OCI-LY7 (cell line): ENCODE measurements at regions not wholly inside any gene's neighbourhood (a gene's known extent, or its start where the extent isn't known, plus 50 kb on each side); places are given as distances from the start of the nearest gene placed in this dataset.

Experiments
- BruUV-seq: library from RNA; stranded (reverse); fragments of 400-500 nt; replicated peaks from 2 replicates; lab custom pipeline; 2021; lab: Mats Ljungman, UMichigan
- CTCF ChIA-PET: fragments of 300-600 bp; sonication (Branson Sonifier 250); formaldehyde crosslinking; loops from one replicate; lab custom pipeline; 2022; ENCODE audit warnings: antibody characterized with exemption; ENCODE audit not compliant: unreplicated experiment; lab: Charles Lee
- POLR2A ChIA-PET: fragments of 300-600 bp; sonication (Branson Sonifier 250); formaldehyde crosslinking; loops from one replicate; lab custom pipeline; 2022; ENCODE audit warnings: antibody characterized with exemption; lab: Charles Lee
- DNase-seq: peaks from one replicate; pipeline ENCODE4 v3.0.0-alpha.2; 2015; ENCODE audit warnings: low spot score
- H2AFZ ChIP-seq: fragments of 200-600 bp; sonication (generic), shearing (Covaris generic); 2 replicates; pipeline ENCODE4 v1.6.1; 2014; ENCODE audit warnings: mild to moderate bottlenecking, antibody characterized with exemption, low read length, moderate library complexity
- H3K27ac ChIP-seq: fragments of 200-600 bp; sonication (generic); 2 replicates; pipeline ENCODE4 v1.5.1; 2014; ENCODE audit warnings: mixed run types, low read depth, mild to moderate bottlenecking, moderate library complexity, low read length, inconsistent platforms; ENCODE audit not compliant: poor library complexity, severe bottlenecking
- H3K36me3 ChIP-seq: fragments of 200-600 bp; sonication (generic); 2 replicates; pipeline ENCODE4 v1.6.1; 2014; ENCODE audit warnings: mild to moderate bottlenecking, antibody characterized with exemption, low read length, moderate library complexity, mixed read lengths; ENCODE audit not compliant: insufficient read depth
- H3K4me1 ChIP-seq: fragments of 200-600 bp; sonication (generic); 2 replicates; pipeline ENCODE4 v1.5.1; 2014; ENCODE audit warnings: mild to moderate bottlenecking, low read length; ENCODE audit not compliant: insufficient read depth, poor library complexity, severe bottlenecking
- H3K4me2 ChIP-seq: fragments of 200-600 bp; sonication (generic); 2 replicates; pipeline ENCODE4 v1.6.1; 2014; ENCODE audit warnings: mild to moderate bottlenecking, low read length
- H3K4me3 ChIP-seq: fragments of 200-600 bp; sonication (generic); 2 replicates; pipeline ENCODE4 v1.5.1; 2014; ENCODE audit warnings: mild to moderate bottlenecking, low read depth, low read length; ENCODE audit not compliant: poor library complexity, severe bottlenecking
- H3K79me2 ChIP-seq: fragments of 200-600 bp; sonication (generic); 2 replicates; pipeline ENCODE4 v1.6.1; 2016; ENCODE audit warnings: low read depth, mild to moderate bottlenecking, low read length, moderate library complexity, mixed read lengths; ENCODE audit not compliant: insufficient read depth
- H3K9me2 ChIP-seq: fragments of 200-600 bp; sonication (generic); 2 replicates; pipeline ENCODE4 v1.6.1; 2016; ENCODE audit warnings: mild to moderate bottlenecking, low read length, mixed read lengths; ENCODE audit not compliant: insufficient read depth
- H3K9me3 ChIP-seq: fragments of 200-600 bp; sonication (generic); 2 replicates; pipeline ENCODE4 v1.6.1; 2014; ENCODE audit warnings: mild to moderate bottlenecking, mixed run types, low read length, mixed read lengths
- H4K20me1 ChIP-seq: fragments of 200-600 bp; sonication (generic); 2 replicates; pipeline ENCODE4 v1.6.1; 2014; ENCODE audit warnings: mild to moderate bottlenecking, antibody characterized with exemption, low read length, moderate library complexity, mixed read lengths; ENCODE audit not compliant: insufficient read depth
- EZH2phosphoT487 ChIP-seq: fragments of 200-600 bp; sonication (generic); IDR thresholded peaks from 2 replicates; pipeline ENCODE4 v1.6.1; 2018; ENCODE audit warnings: low read depth, borderline replicate concordance, mild to moderate bottlenecking, mixed run types, antibody characterized with exemption, low read length, moderate library complexity, mixed read lengths
- intact Hi-C: fragments of 100-400 bp; cut with micrococcal nuclease; formaldehyde crosslinking; loops from one replicate; pipeline ENCODE4 v1.10.0; 2022; ENCODE audit not compliant: unreplicated experiment
- TF ChIP-seq, protein P1 (sequence below): fragments of 200-600 bp; sonication (generic); conservative IDR thresholded peaks from 2 replicates; pipeline ENCODE4 v1.5.1; 2014; ENCODE audit warnings: mild to moderate bottlenecking, antibody characterized with exemption, low read length, moderate library complexity, mixed read lengths

DNA sequence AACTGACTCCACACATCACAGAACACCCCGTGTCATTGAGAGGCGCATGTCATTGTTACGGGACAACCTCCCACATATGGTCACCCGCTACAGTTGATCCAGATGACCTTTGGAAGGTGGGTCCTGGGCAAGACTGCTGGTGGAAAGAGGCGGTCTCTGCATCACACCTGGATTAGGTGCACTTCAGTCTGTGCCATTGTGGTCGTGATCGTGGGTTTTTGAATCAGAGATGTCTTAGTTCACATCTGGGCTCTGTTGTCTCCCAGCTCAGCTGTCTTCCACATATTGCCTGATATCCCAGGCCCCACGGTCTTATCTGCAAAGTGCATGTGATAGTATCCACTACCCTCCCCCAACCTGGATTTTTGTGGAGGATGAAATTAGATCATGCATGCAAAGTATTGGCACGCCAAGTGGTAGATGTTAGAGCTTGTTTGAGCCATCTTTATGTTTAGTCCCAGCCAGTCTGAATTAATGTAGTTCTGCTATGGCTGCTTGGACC is 208.7 kb upstream of the FOXN3 start:
- ChIA-PET POLR2A (interaction anchor here (0.5 kb wide), 1 partner anchor 1032 kb away, joined by 5 read pairs; no protein-coding TSS in a partner anchor), CTCF (no interaction called here)
- no peaks in the 10 kb centered on the region for H4K20me1 ChIP-seq
- no peak overlapping the region for H2AFZ ChIP-seq
- H3K79me2 ChIP-seq: no peaks in the 10 kb centered on the region
- DNase-seq: no peak
- no peak overlapping the region for H3K4me2 ChIP-seq
- intact Hi-C loops: no loop called here
- no peak overlapping the region for H3K4me3 ChIP-seq
- H3K9me3 ChIP-seq: peaks cover 7% of the 10 kb centered on the region; the same call in 1 of the 2 replicates
- H3K27ac ChIP-seq: no peak overlapping the region
- BruUV-seq: no TSS peak
- TF ChIP-seq, protein P1, sequence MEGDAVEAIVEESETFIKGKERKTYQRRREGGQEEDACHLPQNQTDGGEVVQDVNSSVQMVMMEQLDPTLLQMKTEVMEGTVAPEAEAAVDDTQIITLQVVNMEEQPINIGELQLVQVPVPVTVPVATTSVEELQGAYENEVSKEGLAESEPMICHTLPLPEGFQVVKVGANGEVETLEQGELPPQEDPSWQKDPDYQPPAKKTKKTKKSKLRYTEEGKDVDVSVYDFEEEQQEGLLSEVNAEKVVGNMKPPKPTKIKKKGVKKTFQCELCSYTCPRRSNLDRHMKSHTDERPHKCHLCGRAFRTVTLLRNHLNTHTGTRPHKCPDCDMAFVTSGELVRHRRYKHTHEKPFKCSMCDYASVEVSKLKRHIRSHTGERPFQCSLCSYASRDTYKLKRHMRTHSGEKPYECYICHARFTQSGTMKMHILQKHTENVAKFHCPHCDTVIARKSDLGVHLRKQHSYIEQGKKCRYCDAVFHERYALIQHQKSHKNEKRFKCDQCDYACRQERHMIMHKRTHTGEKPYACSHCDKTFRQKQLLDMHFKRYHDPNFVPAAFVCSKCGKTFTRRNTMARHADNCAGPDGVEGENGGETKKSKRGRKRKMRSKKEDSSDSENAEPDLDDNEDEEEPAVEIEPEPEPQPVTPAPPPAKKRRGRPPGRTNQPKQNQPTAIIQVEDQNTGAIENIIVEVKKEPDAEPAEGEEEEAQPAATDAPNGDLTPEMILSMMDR: no peak
- TF ChIP-seq EZH2phosphoT487: no peak
- no peaks in the 10 kb centered on the region for H3K9me2 ChIP-seq
- no peaks in the 10 kb centered on the region for H3K36me3 ChIP-seq
- peaks cover 14% of the 10 kb centered on the region for H3K4me1 ChIP-seq

DNA sequence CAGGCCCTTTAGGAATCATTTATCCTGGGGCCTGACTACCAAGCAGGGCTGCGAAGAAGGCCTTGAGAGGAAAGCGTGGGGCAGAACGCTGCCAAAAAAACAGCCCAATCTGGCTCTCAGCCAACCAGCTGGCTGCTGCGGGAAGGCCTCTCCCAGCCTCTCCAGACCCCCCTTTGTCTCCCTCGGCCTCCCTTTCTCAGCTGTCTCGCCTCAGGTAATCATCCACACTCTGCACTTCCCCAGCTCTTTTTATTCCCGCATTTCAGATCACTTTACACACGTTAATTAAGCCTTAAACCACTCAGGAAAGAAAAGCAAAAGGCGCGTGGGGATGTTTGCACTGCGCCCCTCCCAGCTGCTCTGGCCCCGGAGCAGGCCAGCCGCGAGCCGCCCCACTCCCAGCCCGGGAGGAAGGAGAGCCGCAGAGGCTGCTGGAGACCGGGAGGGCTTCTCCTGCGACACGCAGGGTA is 208.2 kb upstream of the FOXN3 start:
- no peak overlapping the region for H3K4me2 ChIP-seq
- no peaks in the 10 kb centered on the region for H3K9me2 ChIP-seq
- H3K36me3 ChIP-seq: no peaks in the 10 kb centered on the region
- no peak overlapping the region for H3K4me3 ChIP-seq
- BruUV-seq: no TSS peak
- CTCF ChIA-PET: interaction anchor here (0.9 kb wide), 1 partner anchor 102 kb away, joined by 3 read pairs; no protein-coding TSS in a partner anchor
- peaks cover 19% of the 10 kb centered on the region for H3K4me1 ChIP-seq
- H4K20me1 ChIP-seq: no peaks in the 10 kb centered on the region
- no peak for TF ChIP-seq EZH2phosphoT487
- TF ChIP-seq, protein P1: no peak
- intact Hi-C loops: no loop called here
- no peak overlapping the region for H2AFZ ChIP-seq
- DNase-seq: no peak
- POLR2A ChIA-PET: interaction anchor here (0.5 to 0.6 kb wide), 2 partner anchors 16 to 1031 kb away, joined by 3 to 5 read pairs; no protein-coding TSS in a partner anchor
- H3K79me2 ChIP-seq: no peaks in the 10 kb centered on the region
- H3K27ac ChIP-seq: no peak overlapping the region
- H3K9me3 ChIP-seq: peaks cover 7% of the 10 kb centered on the region; the same call in 1 of the 2 replicates
